SK-N-SH treated with all-trans-retinoic acid at 6 μM for 48 hours (cell line): ENCODE measurements at regions not wholly inside any gene's neighbourhood (a gene's known extent, or its start where the extent isn't known, plus 50 kb on each side); places are given as distances from the start of the nearest gene placed in this dataset.

ENCODE experiments used
- ATAC-seq: fragments of 200-7000 bp; cut with Tn5 transposase; 3 replicates; pipeline ENCODE4 v1.9.1; 2020; ENCODE audit warnings: mild to moderate bottlenecking, moderate library complexity
- BACH2 ChIP-seq: fragments of 250-450 bp; sonication (Bioruptor Pico); IDR thresholded peaks from 2 replicates; pipeline ENCODE4 v1.9.0; 2021; ENCODE audit warnings: mild to moderate bottlenecking, borderline replicate concordance
- CSDC2 ChIP-seq: fragments of 250-450 bp; sonication (Bioruptor Pico); IDR thresholded peaks from 2 replicates; pipeline ENCODE4 v1.5.0; 2020; ENCODE audit warnings: mild to moderate bottlenecking, moderate library complexity
- ESRRG ChIP-seq: fragments of 250-450 bp; sonication (Bioruptor Pico); IDR thresholded peaks from 2 replicates; pipeline ENCODE4 v1.6.1; 2021; ENCODE audit warnings: mild to moderate bottlenecking
- GLIS3 ChIP-seq: fragments of 250-450 bp; sonication (Bioruptor Pico); IDR thresholded peaks from 2 replicates; pipeline ENCODE4 v1.5.0; 2020; ENCODE audit warnings: mild to moderate bottlenecking, moderate library complexity
- ISL1 ChIP-seq: fragments of 250-450 bp; sonication (Bioruptor Pico); IDR thresholded peaks from 2 replicates; pipeline ENCODE4 v2.1.2; 2022; ENCODE audit warnings: mild to moderate bottlenecking, moderate library complexity
- PPARA ChIP-seq: fragments of 250-450 bp; sonication (Bioruptor Pico); IDR thresholded peaks from 2 replicates; pipeline ENCODE4 v1.5.0; 2020; ENCODE audit warnings: mild to moderate bottlenecking, borderline replicate concordance
- RARB ChIP-seq: fragments of 250-450 bp; sonication (Bioruptor Pico); IDR thresholded peaks from 2 replicates; pipeline ENCODE4 v1.8.0; 2021; ENCODE audit warnings: mild to moderate bottlenecking, moderate library complexity
- SNAI2 ChIP-seq: fragments of 250-450 bp; sonication (Bioruptor Pico); IDR thresholded peaks from 2 replicates; pipeline ENCODE4 v1.5.0; 2020; ENCODE audit warnings: mild to moderate bottlenecking, moderate library complexity
- TOX ChIP-seq: fragments of 250-450 bp; sonication (Bioruptor Pico); IDR thresholded peaks from 2 replicates; pipeline ENCODE4 v1.8.0; 2021; ENCODE audit warnings: mild to moderate bottlenecking, moderate library complexity, borderline replicate concordance
- ZC3H10 ChIP-seq: fragments of 250-450 bp; sonication (Bioruptor Pico); IDR thresholded peaks from 2 replicates; pipeline ENCODE4 v1.5.1; 2021; ENCODE audit warnings: mild to moderate bottlenecking, moderate library complexity
- ZFP3 ChIP-seq: fragments of 250-450 bp; sonication (Bioruptor Pico); IDR thresholded peaks from 2 replicates; pipeline ENCODE4 v1.5.0; 2020; ENCODE audit warnings: mild to moderate bottlenecking, moderate library complexity
- ZFP30 ChIP-seq: fragments of 450-650 bp; formaldehyde crosslinking; IDR thresholded peaks from 2 replicates; pipeline ENCODE4 v1.5.0; 2022; ENCODE audit warnings: mild to moderate bottlenecking, moderate library complexity
- ZNF565 ChIP-seq: fragments of 450-650 bp; formaldehyde crosslinking; conservative IDR thresholded peaks from 2 replicates; pipeline ENCODE4 v1.5.0; 2020; ENCODE audit warnings: low read depth, mild to moderate bottlenecking, moderate library complexity
- ZNF70 ChIP-seq: fragments of 450-650 bp; formaldehyde crosslinking; IDR thresholded peaks from 2 replicates; pipeline ENCODE4 v1.5.0; 2020; ENCODE audit warnings: mild to moderate bottlenecking, moderate library complexity
- TF ChIP-seq, protein P1 (sequence below): fragments of 250-450 bp; sonication (Bioruptor Pico); IDR thresholded peaks from 2 replicates; pipeline ENCODE4 v1.5.1; 2020; ENCODE audit warnings: low read depth, mild to moderate bottlenecking, moderate library complexity
- TF ChIP-seq, protein P2 (sequence below): fragments of 250-450 bp; sonication (Bioruptor Pico); IDR thresholded peaks from 2 replicates; pipeline ENCODE4 v1.5.0; 2020; ENCODE audit warnings: mild to moderate bottlenecking, moderate library complexity
- TF ChIP-seq, protein P3 (sequence below): fragments of 250-450 bp; sonication (Bioruptor Pico); IDR thresholded peaks from 2 replicates; pipeline ENCODE4 v1.8.0; 2021; ENCODE audit warnings: low read depth, mild to moderate bottlenecking, moderate library complexity, borderline replicate concordance
- TF ChIP-seq, protein P4 (sequence below): fragments of 250-450 bp; sonication (Bioruptor Pico); IDR thresholded peaks from 2 replicates; pipeline ENCODE4 v1.8.0; 2020; ENCODE audit warnings: mild to moderate bottlenecking, moderate library complexity, borderline replicate concordance
- TF ChIP-seq, protein P5 (sequence below): fragments of 250-450 bp; sonication (Bioruptor Pico); IDR thresholded peaks from 2 replicates; pipeline ENCODE4 v1.5.1; 2021; ENCODE audit warnings: mild to moderate bottlenecking, moderate library complexity

DNA sequence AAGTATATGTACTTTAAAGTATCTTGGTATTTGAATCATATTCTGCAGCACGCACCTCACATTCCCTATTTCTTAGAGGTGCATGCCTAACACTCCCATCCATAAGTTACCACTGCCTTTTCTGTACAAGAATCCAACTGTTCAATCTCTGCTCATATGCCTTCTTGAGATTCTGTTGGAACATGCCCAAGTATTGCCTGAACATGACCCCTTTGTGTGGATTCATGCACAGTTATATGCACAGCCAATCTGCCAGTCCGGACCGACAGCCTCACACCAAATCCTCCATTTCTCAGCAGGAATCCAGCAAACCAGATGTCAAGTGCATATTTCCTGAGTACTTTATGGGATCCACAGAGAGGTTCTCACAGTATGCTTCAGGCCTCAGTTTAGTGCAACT is 222.0 kb downstream of the TMEM182 start:
- no peak for TF ChIP-seq ZFP30 (CRISPR knock-in tag)
- TF ChIP-seq TOX (CRISPR knock-in tag) = no peak
- TF ChIP-seq, protein P1, sequence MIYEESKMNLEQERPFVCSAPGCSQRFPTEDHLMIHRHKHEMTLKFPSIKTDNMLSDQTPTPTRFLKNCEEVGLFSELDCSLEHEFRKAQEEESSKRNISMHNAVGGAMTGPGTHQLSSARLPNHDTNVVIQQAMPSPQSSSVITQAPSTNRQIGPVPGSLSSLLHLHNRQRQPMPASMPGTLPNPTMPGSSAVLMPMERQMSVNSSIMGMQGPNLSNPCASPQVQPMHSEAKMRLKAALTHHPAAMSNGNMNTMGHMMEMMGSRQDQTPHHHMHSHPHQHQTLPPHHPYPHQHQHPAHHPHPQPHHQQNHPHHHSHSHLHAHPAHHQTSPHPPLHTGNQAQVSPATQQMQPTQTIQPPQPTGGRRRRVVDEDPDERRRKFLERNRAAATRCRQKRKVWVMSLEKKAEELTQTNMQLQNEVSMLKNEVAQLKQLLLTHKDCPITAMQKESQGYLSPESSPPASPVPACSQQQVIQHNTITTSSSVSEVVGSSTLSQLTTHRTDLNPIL = no peak
- TF ChIP-seq ISL1 (CRISPR knock-in tag) = no peak
- TF ChIP-seq, protein P2, sequence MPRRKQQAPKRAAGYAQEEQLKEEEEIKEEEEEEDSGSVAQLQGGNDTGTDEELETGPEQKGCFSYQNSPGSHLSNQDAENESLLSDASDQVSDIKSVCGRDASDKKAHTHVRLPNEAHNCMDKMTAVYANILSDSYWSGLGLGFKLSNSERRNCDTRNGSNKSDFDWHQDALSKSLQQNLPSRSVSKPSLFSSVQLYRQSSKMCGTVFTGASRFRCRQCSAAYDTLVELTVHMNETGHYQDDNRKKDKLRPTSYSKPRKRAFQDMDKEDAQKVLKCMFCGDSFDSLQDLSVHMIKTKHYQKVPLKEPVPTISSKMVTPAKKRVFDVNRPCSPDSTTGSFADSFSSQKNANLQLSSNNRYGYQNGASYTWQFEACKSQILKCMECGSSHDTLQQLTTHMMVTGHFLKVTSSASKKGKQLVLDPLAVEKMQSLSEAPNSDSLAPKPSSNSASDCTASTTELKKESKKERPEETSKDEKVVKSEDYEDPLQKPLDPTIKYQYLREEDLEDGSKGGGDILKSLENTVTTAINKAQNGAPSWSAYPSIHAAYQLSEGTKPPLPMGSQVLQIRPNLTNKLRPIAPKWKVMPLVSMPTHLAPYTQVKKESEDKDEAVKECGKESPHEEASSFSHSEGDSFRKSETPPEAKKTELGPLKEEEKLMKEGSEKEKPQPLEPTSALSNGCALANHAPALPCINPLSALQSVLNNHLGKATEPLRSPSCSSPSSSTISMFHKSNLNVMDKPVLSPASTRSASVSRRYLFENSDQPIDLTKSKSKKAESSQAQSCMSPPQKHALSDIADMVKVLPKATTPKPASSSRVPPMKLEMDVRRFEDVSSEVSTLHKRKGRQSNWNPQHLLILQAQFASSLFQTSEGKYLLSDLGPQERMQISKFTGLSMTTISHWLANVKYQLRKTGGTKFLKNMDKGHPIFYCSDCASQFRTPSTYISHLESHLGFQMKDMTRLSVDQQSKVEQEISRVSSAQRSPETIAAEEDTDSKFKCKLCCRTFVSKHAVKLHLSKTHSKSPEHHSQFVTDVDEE = no peak
- TF ChIP-seq SNAI2 (CRISPR knock-in tag) = no peak
- no peak for TF ChIP-seq ZNF70
- TF ChIP-seq BACH2 (CRISPR knock-in tag) = no peak
- no peak for TF ChIP-seq ZNF565 (CRISPR knock-in tag)
- no peak for TF ChIP-seq PPARA (CRISPR knock-in tag)
- no peak for ATAC-seq

DNA sequence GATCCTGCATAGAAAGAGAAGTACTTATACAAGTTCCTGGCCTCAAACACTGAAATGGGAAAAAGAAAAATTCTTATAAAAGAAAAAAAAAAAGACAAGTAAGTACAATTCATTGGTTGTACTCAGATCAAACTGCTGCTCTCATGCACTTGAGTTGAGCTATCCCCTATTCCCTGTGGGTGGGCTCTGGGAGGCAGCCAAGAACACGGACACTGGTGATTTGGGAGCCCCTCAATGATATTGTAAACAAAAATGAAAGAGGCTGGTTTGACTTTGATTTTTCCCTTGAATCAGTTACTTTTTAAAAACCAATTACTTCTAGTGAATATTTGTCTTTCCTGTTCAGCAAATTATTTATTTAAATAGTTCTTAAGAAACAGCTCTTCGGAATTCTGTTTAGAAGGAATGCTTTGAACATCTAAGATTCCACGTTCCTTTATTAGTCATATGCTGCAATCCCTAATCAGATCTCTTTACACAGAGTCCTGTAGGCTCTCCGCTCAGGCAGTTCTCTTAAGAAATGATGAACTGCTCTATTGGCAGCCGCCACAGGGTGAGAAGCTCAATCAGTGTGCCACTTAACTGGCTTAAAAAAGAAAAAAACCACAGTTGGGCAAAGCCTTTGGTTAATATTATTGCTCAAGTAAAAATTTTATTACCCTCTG is 225.1 kb downstream of the TMEM182 start:
- ATAC-seq = no peak
- TF ChIP-seq SNAI2 (CRISPR knock-in tag) = no peak
- TF ChIP-seq ESRRG (CRISPR knock-in tag) = no peak
- no peak for TF ChIP-seq ZFP3
- TF ChIP-seq, protein P1 = no peak
- TF ChIP-seq, protein P3, sequence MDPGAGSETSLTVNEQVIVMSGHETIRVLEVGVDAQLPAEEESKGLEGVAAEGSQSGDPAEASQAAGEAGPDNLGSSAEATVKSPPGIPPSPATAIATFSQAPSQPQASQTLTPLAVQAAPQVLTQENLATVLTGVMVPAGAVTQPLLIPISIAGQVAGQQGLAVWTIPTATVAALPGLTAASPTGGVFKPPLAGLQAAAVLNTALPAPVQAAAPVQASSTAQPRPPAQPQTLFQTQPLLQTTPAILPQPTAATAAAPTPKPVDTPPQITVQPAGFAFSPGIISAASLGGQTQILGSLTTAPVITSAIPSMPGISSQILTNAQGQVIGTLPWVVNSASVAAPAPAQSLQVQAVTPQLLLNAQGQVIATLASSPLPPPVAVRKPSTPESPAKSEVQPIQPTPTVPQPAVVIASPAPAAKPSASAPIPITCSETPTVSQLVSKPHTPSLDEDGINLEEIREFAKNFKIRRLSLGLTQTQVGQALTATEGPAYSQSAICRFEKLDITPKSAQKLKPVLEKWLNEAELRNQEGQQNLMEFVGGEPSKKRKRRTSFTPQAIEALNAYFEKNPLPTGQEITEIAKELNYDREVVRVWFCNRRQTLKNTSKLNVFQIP = no peak

DNA sequence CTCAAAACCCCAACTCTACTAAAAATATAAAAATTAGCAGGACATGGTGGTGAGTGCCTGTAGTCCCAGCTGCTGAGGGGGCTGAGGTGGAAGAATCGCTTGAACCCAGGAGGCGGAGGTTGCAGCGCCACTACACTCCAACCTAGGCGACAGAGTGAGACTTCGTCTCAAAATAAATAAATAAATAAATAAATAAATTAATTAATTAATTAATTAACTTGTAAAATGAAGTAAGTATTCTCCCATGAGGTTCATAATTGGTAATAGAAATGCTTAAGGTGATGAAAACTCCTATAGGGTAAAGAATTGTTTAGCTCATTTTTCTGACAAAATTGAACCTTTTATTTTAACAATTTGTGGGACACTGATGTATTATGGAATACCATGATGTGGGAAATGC is 230.8 kb downstream of the TMEM182 start:
- TF ChIP-seq, protein P4, sequence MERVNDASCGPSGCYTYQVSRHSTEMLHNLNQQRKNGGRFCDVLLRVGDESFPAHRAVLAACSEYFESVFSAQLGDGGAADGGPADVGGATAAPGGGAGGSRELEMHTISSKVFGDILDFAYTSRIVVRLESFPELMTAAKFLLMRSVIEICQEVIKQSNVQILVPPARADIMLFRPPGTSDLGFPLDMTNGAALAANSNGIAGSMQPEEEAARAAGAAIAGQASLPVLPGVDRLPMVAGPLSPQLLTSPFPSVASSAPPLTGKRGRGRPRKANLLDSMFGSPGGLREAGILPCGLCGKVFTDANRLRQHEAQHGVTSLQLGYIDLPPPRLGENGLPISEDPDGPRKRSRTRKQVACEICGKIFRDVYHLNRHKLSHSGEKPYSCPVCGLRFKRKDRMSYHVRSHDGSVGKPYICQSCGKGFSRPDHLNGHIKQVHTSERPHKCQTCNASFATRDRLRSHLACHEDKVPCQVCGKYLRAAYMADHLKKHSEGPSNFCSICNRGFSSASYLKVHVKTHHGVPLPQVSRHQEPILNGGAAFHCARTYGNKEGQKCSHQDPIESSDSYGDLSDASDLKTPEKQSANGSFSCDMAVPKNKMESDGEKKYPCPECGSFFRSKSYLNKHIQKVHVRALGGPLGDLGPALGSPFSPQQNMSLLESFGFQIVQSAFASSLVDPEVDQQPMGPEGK (CRISPR knock-in tag) = no peak
- TF ChIP-seq ZC3H10 = no peak
- no peak for TF ChIP-seq PPARA (CRISPR knock-in tag)
- TF ChIP-seq ZFP30 (CRISPR knock-in tag) = no peak
- TF ChIP-seq, protein P3 = no peak
- no peak for TF ChIP-seq ZNF70
- no peak for TF ChIP-seq CSDC2 (CRISPR knock-in tag)
- ATAC-seq = no peak

DNA sequence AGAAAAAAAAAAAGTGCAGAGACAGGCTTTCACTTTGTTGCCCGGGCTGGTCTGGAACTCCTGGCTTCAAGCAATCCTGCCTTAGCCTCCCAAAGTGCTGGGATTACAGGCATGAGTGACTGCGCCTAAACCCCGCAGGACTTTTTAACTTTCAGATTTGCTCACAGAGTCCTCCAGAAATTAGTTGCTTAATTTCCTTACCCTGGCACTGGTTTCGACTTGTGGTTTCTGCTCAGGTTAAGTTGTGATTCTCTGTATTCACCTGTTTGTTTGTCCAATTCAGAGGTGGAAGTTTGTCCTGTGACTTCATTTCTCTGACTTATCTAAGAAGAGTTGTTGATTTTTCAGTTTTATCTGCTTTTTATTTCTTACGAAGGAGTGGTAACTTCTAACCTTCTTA is 238.1 kb downstream of the TMEM182 start:
- TF ChIP-seq, protein P5, sequence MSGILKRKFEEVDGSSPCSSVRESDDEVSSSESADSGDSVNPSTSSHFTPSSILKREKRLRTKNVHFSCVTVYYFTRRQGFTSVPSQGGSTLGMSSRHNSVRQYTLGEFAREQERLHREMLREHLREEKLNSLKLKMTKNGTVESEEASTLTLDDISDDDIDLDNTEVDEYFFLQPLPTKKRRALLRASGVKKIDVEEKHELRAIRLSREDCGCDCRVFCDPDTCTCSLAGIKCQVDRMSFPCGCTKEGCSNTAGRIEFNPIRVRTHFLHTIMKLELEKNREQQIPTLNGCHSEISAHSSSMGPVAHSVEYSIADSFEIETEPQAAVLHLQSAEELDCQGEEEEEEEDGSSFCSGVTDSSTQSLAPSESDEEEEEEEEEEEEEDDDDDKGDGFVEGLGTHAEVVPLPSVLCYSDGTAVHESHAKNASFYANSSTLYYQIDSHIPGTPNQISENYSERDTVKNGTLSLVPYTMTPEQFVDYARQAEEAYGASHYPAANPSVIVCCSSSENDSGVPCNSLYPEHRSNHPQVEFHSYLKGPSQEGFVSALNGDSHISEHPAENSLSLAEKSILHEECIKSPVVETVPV (CRISPR knock-in tag) = no peak
- TF ChIP-seq RARB (no peak), GLIS3 (CRISPR knock-in tag) (no peak), ZFP30 (CRISPR knock-in tag) (no peak)
- ATAC-seq = no peak
